DMS79 treated with DMSO at 0.1 percent for 48 hours (cell line): ENCODE measurements at regions not wholly inside any gene's neighbourhood (a gene's known extent, or its start where the extent isn't known, plus 50 kb on each side); places are given as distances from the start of the nearest gene placed in this dataset.

Source experiments
- DNase-seq: peaks from one replicate; lab custom pipeline; 2025; lab: John Stamatoyannopoulos, UW

GRCh38 chr1:14100919-14101318, 400.9 kb downstream of the PRDM2 start:
- no peak for DNase-seq

GRCh38 chr1:14102180-14102579, 402.2 kb downstream of the PRDM2 start:
- DNase-seq: no peak

GRCh38 chr1:14103878-14104430, 404.0 kb downstream of the PRDM2 start:
- DNase-seq: peak; percentile 84

- no peak for DNase-seq
Measured at GRCh38 chr1:14106126-14106525, 406.1 kb downstream of the PRDM2 start.

- DNase-seq: no peak
Measured at GRCh38 chr1:14106679-14107313, 406.8 kb downstream of the PRDM2 start.

DNA sequence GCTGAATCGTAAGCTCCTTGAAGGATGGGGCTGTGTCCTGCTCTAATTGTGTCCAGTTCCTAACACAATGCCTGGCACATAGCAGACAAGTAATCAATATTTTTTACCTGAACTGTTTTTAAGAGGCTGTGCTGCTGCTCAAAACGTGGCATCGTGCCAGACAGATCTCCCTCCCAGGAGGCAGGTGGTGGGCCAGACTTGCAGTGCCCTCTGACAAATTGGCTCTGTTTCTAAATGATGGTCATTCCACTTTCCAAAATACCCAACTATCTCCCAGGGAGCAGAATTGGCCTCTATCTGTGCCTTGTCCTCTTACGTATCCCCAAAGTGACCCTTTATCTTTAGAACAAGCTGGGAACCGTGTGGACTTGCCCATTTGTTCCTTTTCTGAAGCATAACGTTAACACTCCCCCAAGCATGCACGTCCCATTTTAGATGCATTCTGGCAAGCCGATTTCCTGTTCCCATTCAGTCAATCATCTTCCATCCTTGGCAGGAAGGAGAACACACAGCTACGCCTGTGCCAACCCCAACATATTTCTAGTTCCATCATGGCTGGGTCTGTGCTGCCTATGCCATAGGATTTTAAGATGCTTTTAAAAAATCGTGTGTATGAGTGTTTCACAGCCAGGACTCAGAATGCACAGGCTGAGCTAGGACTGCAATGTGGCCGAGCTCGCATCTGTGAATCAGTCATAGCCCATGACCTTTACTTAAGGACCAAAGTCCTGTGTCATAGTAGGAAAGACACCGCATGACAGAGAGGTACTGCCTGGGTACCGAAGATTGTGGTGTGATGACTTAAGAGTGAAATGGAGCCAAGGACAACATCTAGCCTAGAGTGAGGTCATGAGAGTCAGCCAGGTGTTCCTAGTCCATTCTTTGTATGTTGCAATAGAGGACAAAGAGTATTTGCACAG, 408.6 kb downstream of the PRDM2 start:
- DNase-seq: peak; percentile 61

GRCh38 chr1:14109276-14109635, 409.3 kb downstream of the PRDM2 start:
- DNase-seq: peak; percentile 62

DNA sequence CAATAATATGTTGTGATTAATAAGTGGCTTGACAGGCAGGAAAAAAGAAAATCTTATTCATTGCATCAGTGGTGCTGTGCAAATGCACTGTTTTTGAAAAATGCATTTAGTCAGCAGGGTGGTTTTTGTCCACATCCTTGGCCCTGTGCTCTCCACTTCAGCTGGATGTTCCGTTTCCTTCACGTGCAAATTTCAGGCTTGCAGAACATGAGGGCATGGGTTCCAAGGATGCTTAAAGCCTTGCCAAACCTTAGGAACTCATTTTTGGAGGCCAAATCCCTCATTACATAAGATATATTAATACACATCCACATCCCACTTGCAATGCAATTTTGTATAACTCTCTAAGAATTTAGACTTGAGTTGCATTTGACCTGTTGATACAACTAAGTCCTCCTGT, 410.1 kb downstream of the PRDM2 start:
- no peak for DNase-seq

- no peak for DNase-seq
Measured at GRCh38 chr1:14111121-14111520, 411.1 kb downstream of the PRDM2 start.

- DNase-seq: no peak
Measured at GRCh38 chr1:14112613-14113012, 412.6 kb downstream of the PRDM2 start.

- no peak for DNase-seq
Measured at GRCh38 chr1:14113271-14113670, 413.3 kb downstream of the PRDM2 start.

- DNase-seq: peak; percentile 25
Measured at GRCh38 chr1:14113841-14114567, 414.0 kb downstream of the PRDM2 start.

DNA sequence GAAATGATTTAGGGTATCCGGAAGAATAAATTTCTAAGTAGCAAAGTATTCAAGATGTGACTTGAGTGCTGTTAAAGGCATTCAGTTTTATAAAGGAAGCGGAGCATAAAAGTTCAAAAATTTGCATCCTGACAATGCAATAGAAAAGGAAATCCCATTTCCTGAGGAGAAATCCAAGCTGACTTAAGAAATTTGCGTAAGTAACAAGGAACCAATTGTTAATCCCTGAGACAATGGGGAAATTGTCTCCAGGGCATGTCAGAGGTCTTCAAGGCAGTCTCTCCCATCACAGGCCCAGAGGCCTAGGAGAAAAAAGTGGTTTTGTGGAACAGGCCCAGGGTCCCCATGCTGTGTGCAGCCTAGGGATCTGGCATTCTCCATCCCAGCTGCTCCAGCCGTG, 416.0 kb downstream of the PRDM2 start:
- no peak for DNase-seq

DNA sequence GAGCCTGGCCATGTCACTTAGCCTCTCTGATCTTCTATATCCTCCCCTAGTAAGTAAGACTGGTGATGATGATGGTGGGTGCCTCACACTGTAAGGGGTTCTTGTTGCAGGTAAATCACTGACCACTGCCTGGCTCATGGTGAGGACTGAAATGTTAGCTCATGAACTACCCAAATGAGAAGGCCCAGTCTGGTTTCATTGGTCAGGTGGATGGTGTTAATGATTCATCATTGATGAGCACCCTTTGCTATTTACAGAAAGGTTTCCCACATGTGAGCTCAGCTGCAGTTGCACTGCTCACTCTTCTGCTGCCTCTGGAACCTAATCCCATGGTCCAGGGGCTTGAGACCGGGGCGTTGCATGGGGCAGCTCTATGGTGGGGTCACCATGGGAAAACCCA, 417.7 kb downstream of the PRDM2 start:
- no peak for DNase-seq

GRCh38 chr1:14118691-14119485, 418.9 kb downstream of the PRDM2 start:
- DNase-seq: no peak

DNA sequence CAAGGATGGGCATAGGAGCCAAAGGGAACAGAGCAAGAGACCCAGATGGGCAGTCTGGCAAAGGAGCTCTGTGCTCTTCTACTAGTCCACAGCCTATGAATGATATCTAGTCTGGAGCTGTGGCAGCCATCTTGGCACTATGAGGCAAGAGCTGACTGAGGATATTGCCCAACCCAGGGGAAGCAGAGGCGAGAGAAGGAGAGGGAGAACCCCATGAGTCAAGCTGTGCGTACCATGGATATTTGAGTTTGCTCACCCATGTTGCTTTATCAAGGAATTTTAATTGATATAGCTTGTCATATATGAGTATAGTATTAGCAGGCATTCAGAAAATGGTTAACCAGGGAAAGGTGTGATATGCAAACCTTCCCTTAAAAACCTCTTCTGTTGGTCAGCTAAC, 420.9 kb downstream of the PRDM2 start:
- no peak for DNase-seq

GRCh38 chr1:14128096-14128495, 428.1 kb downstream of the PRDM2 start:
- DNase-seq: peak; percentile 32

DNA sequence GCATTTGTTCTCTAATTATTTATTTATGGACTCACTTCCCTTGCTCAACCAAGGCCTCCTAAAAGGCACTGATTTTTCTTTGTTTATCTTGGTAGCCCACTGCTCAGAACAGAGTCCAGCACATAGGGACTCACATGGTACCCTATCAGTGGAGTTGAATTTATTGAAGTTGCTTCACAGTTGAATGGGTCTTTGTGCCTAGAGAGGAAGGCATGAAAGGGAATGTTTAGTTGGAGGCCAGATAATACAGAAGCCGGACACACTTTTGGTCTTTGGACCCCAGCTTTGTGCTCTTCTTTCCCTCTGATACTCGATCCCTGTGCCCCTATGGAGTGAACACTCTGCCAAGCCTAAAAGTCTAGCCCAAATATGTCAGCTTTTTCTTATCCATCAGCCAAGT, 429.0 kb downstream of the PRDM2 start:
- no peak for DNase-seq

DNA sequence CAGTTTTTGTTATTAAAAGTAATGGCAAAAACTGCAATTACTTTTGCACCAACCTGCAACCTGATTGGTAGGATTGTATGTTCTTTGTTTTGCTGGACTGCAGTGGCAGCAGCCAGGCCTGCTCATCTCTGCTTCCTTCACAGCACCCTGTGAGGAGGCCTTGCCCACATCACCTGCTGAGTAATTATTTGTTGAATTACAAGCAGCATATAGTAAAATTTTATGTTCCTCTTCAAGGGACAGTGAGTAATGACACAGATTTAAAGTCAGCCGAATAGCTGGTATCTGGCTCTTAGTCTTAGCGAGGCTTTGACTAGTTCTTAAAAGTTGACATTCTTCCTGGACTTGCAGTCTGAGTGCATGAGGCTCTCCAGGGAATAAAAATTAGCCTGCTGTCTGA, 435.1 kb downstream of the PRDM2 start:
- DNase-seq: peak; percentile 29

- peak; percentile 11 for DNase-seq
Measured at GRCh38 chr1:14136152-14136763, 436.3 kb downstream of the PRDM2 start.

GRCh38 chr1:14136881-14137280, 436.9 kb downstream of the PRDM2 start:
- DNase-seq: no peak
